WERI-Rb-1 (cell line): ENCODE measurements at regions not wholly inside any gene's neighbourhood (a gene's known extent, or its start where the extent isn't known, plus 50 kb on each side); places are given as distances from the start of the nearest gene placed in this dataset.

Experiments
- DNase-seq: peaks from one replicate; pipeline ENCODE4 v3.0.0-alpha.2; 2020
- H3K27ac ChIP-seq: fragments of 250-450 bp; sonication (Bioruptor Pico); 2 replicates; pipeline ENCODE4 v1.5.1; 2020; ENCODE audit warnings: mild to moderate bottlenecking, moderate library complexity
- H3K27me3 ChIP-seq: fragments of 250-450 bp; sonication (Bioruptor Pico); 2 replicates; pipeline ENCODE4 v1.5.1; 2021; ENCODE audit warnings: mild to moderate bottlenecking, low read depth, moderate library complexity; ENCODE audit not compliant: insufficient read depth, severe bottlenecking
- H3K36me3 ChIP-seq: fragments of 250-450 bp; sonication (Bioruptor Pico); 2 replicates; pipeline ENCODE4 v1.5.1; 2020; ENCODE audit warnings: mild to moderate bottlenecking, moderate library complexity
- H3K4me3 ChIP-seq: 2 replicates; pipeline ENCODE4 v1.5.1; 2011; ENCODE audit warnings: low read depth, mild to moderate bottlenecking, control low read depth, low read length
- H3K9me3 ChIP-seq: fragments of 250-450 bp; sonication (Bioruptor Pico); 2 replicates; pipeline ENCODE4 v1.5.1; 2021; ENCODE audit warnings: mild to moderate bottlenecking, moderate library complexity; ENCODE audit not compliant: severe bottlenecking
- CTCF ChIP-seq: IDR thresholded peaks from 2 replicates; pipeline ENCODE4 v1.5.1; 2011; ENCODE audit warnings: low read depth, mild to moderate bottlenecking, control low read depth, inconsistent platforms, low read length

- Histone ChIP-seq H3K4me3 (no peak overlapping the region), H3K36me3 (no peaks in the 10 kb centered on the region), H3K9me3 (no peaks in the 10 kb centered on the region), H3K27me3 (peaks cover 17% of the 10 kb centered on the region), H3K27ac (no peak overlapping the region)
- no peak for DNase-seq
- no peak for TF ChIP-seq CTCF
Observed at GRCh38 chr1:242703467-242703866, 179.0 kb upstream of the PLD5 start.

- no peaks in the 10 kb centered on the region for H3K27me3 ChIP-seq
- DNase-seq: no peak
- H3K36me3 ChIP-seq: no peaks in the 10 kb centered on the region
- no peak overlapping the region for H3K27ac ChIP-seq
- H3K4me3 ChIP-seq: no peak overlapping the region
- no peak for TF ChIP-seq CTCF
- no peaks in the 10 kb centered on the region for H3K9me3 ChIP-seq
Observed at GRCh38 chr1:242692988-242693387, 168.5 kb upstream of the PLD5 start.

- TF ChIP-seq CTCF: no peak
- Histone ChIP-seq H3K4me3 (no peak overlapping the region), H3K9me3 (no peaks in the 10 kb centered on the region), H3K36me3 (no peaks in the 10 kb centered on the region), H3K27ac (no peak overlapping the region), H3K27me3 (no peaks in the 10 kb centered on the region)
- no peak for DNase-seq
Observed at GRCh38 chr1:242691610-242691945, 167.1 kb upstream of the PLD5 start.

- H3K36me3 ChIP-seq: no peaks in the 10 kb centered on the region
Observed at GRCh38 chr1:242690849-242691609, 166.5 kb upstream of the PLD5 start.

GRCh38 chr1:242689378-242689777, 164.9 kb upstream of the PLD5 start:
- H3K27me3 ChIP-seq: no peaks in the 10 kb centered on the region
- no peaks in the 10 kb centered on the region for H3K36me3 ChIP-seq
- no peak for TF ChIP-seq CTCF
- no peak for DNase-seq
- H3K27ac ChIP-seq: no peak overlapping the region
- no peak overlapping the region for H3K4me3 ChIP-seq
- no peaks in the 10 kb centered on the region for H3K9me3 ChIP-seq

More at GRCh38 chr1:242690849-242691609, 166.5 kb upstream of the PLD5 start:
- Histone ChIP-seq H3K9me3 (no peaks in the 10 kb centered on the region), H3K27ac (no peak overlapping the region), H3K27me3 (no peaks in the 10 kb centered on the region), H3K4me3 (no peak overlapping the region)
- TF ChIP-seq CTCF: no peak
- DNase-seq: no peak
